ENCODE measurements at regions not wholly inside any gene's neighbourhood (a gene's known extent, or its start where the extent isn't known, plus 50 kb on each side); places are given as distances from the start of the nearest gene placed in this dataset.

DNA sequence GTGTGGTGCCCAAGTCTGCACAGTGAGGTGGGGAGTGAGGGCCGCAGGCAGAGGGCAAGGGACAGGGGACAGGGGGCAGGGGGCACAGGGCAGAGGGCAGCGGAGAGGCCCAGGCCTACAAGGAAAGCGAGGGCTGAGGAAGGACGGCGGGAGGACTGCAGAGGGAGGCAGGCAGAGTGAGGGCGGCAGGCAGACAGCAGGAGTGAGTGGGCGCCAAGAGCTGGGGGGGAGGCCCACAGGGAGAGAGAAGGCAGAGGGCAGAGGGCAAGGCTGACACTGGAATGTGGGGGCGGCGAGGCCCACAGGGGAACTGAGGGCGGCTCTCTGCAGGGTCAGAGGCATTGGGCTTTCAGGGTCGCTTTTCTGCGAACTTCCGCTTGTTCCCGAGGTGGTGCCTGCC lies 267.8 kb upstream of the NDN start:
- H3K27ac ChIP-seq: no peak overlapping the region
- DNase-seq: no peak
- intact Hi-C loops (cut with DNase I): no loop called here
- no peaks in the 10 kb centered on the region for H3K36me3 ChIP-seq
- H3K4me1 ChIP-seq: no peaks in the 10 kb centered on the region
- TF ChIP-seq CTCF (IDR thresholded peaks at IDR 0.05): no peak
- H3K27me3 ChIP-seq: no peaks in the 10 kb centered on the region
- no peak overlapping the region for H3K4me3 ChIP-seq
- no peaks in the 10 kb centered on the region for H3K9me3 ChIP-seq
- no peak overlapping the region for H3K9ac ChIP-seq (ENCODE audit: low read depth in 2 of 2, low read length in 2 of 2)

DNA sequence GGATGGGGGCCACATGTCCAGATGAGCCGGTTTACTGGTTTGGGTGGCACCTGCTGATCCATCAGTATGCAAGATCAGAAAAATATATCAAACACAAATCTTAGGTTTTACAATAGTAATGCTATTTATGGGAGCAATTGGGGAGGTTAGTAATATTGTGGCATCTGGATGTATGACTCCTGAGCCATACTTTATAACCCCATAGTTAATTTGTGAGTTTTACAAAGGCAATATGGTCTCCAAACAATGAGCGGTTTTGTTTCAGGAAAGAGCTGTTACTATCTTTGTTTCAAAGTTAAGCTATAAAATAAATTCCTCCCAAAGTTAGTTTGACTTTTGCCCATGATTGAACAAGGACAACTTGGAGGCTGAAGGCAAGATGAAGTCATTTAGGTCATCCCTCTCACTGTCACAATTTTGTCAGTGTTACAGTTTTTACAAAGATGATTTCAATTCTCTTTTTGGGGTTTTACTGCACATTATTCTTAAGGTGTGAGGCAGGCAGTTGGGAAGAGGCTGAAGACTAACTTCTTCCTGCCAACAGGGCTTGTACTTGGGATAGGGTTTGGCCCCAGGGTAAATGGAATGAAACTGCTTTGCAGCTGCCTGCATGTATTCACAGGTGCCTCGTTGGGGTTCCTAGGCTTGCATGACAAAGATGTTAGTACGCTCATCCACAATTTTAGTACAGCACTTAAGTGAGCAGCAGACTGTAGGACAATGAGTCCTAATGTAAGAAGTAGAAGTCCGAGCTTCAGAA lies 296.6 kb upstream of the NDN start:
- DNase-seq: no peak
- Histone ChIP-seq H3K4me1 (no peaks in the 10 kb centered on the region), H3K36me3 (no peaks in the 10 kb centered on the region), H3K9ac (ENCODE audit: low read depth in 2 of 2, low read length in 2 of 2) (no peak overlapping the region), H3K27ac (no peak overlapping the region), H3K4me3 (no peak overlapping the region), H3K27me3 (no peaks in the 10 kb centered on the region), H3K9me3 (no peaks in the 10 kb centered on the region)
- TF ChIP-seq CTCF (IDR thresholded peaks at IDR 0.05): no peak
- intact Hi-C loops (cut with DNase I): no loop called here

DNA sequence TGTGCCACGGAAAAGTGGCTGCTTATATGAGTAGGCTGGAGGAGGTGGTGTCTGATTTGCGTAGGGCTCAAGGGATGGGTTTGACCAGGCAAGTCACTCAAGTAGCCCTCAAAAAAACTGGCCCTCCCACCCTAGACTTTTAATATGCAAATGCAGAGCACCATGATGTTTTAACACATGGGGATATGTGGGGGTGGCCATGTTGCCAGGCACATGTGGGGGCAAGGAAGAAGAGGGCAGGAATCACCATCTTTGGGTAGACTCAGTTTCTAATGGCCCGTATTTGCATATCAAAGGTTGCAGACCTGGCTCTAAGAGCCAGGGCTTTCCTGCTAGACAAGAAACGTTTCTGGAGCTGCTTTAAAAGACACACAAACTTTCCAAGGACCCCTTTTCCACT lies 307.2 kb upstream of the NDN start:
- no peak overlapping the region for H3K4me3 ChIP-seq
- H3K4me1 ChIP-seq: no peaks in the 10 kb centered on the region
- H3K36me3 ChIP-seq: no peaks in the 10 kb centered on the region
- H3K27ac ChIP-seq: no peak overlapping the region
- TF ChIP-seq CTCF (IDR thresholded peaks at IDR 0.05): no peak
- H3K9ac ChIP-seq (ENCODE audit: low read depth in 2 of 2, low read length in 2 of 2): no peak overlapping the region
- DNase-seq: no peak
- H3K9me3 ChIP-seq: no peaks in the 10 kb centered on the region
- intact Hi-C loops (cut with DNase I): no loop called here
- H3K27me3 ChIP-seq: no peaks in the 10 kb centered on the region

GRCh38 chr15:23998056-23998455 lies 311.0 kb upstream of the NDN start:
- Histone ChIP-seq H3K9me3 (no peaks in the 10 kb centered on the region), H3K9ac (ENCODE audit: low read depth in 2 of 2, low read length in 2 of 2) (no peak overlapping the region), H3K27me3 (no peaks in the 10 kb centered on the region), H3K4me1 (no peaks in the 10 kb centered on the region), H3K27ac (no peak overlapping the region), H3K4me3 (no peak overlapping the region), H3K36me3 (no peaks in the 10 kb centered on the region)
- TF ChIP-seq CTCF (IDR thresholded peaks at IDR 0.05): no peak
- no peak for DNase-seq
- intact Hi-C loops (cut with DNase I): no loop called here

- no peaks in the 10 kb centered on the region for H3K27me3 ChIP-seq
- H3K9me3 ChIP-seq: no peaks in the 10 kb centered on the region
- H3K27ac ChIP-seq: no peak overlapping the region
- DNase-seq: no peak
- H3K9ac ChIP-seq (ENCODE audit: low read depth in 2 of 2, low read length in 2 of 2): no peak overlapping the region
- H3K4me1 ChIP-seq: no peaks in the 10 kb centered on the region
- H3K4me3 ChIP-seq: no peak overlapping the region
- TF ChIP-seq CTCF (IDR thresholded peaks at IDR 0.05): no peak
- no peaks in the 10 kb centered on the region for H3K36me3 ChIP-seq
- intact Hi-C loops (cut with DNase I): loop anchor here (10.0 kb wide), 1 partner anchor 836 kb away; no protein-coding TSS in a partner anchor
Measured at GRCh38 chr15:24008476-24008875, 321.4 kb upstream of the NDN start.

Measured in colonic mucosa (tissue), 4 donors.